COLO829 (cell line): ENCODE measurements at regions not wholly inside any gene's neighbourhood (a gene's known extent, or its start where the extent isn't known, plus 50 kb on each side); places are given as distances from the start of the nearest gene placed in this dataset.

Experiments used
- DNase-seq: peaks from one replicate; pipeline ENCODE4 v3.0.0; 2012; ENCODE audit warnings: low spot score

- no peak for DNase-seq
Measured at GRCh38 chr6:6525933-6526332, 62.6 kb upstream of the LY86 start.

- no peak for DNase-seq
Measured at GRCh38 chr6:6529275-6529674, 59.2 kb upstream of the LY86 start.

DNA sequence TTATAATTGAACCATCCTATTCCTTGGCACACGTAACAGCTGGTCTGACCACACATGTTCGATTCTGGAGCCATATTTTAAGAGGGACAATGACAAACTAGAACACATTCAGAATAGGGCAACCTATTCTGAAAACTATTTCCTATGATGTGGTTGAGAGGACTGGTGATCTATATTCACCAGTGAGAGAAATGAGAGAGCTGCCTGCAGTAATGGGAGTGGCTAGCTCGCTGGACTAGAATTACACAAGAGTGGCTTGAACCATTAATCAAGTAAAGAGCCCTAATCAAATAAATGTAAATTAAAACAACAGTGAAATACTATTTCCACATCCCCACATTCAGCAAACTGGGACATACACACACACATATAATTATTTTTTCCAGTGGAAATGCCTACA is 55.3 kb upstream of the LY86 start:
- no peak for DNase-seq

DNA sequence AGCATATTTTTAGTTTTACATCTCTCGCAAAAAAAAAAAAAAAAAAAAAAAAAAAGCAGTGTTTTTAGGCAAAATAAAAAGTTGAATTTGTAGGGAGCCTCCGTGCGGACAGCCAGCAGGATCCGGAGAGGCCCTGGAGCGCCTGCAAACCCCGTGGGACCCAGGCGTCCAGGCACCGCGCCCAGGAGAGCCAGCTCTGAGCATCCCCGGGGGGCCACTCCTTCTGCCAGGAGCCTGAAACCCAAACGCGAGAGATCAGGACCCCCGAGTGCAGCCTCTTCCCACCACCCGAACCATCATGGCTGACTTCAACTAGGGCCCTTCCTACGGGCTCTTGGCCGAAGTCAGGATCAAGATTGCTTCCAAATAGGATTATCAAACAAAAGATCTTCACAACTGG is 54.1 kb upstream of the LY86 start:
- DNase-seq: no peak

GRCh38 chr6:6537488-6538260 is 50.8 kb upstream of the LY86 start:
- DNase-seq: no peak

DNA sequence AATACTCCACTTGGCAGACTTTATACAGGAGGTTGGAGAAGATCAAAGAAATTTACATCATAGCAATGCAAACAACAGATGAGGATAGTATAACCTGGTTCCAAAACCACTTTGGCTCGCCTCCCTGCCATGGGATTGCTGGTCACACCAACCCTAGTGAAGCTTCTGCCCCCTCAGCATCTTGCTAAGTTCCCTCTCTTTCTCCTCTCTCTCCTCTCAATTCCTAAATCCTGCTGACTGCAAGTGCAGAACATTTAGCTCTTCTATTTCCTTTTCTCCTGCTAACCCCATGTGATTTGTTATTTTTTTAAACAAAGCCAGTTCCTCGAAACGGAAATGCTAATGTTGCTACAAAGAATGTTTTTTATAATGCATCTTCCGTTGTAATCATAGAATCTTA is 50.3 kb upstream of the LY86 start:
- DNase-seq: no peak
